Tongue (tissue), 1 donor: ENCODE measurements at regions not wholly inside any gene's neighbourhood (a gene's known extent, or its start where the extent isn't known, plus 50 kb on each side); places are given as distances from the start of the nearest gene placed in this dataset.
A peak's percentile ranks its signal among the peaks of the same experiment; 100 is the strongest.

Source experiments
- DNase-seq: peaks from one replicate; pipeline ENCODE4 v3.0.0-alpha.2; 2015

GRCh38 chr2:66966631-66967030 is 430.5 kb upstream of the ETAA1 start:
- no peak for DNase-seq

- DNase-seq: no peak
Measured at GRCh38 chr2:66968946-66969345, 428.2 kb upstream of the ETAA1 start.

- DNase-seq: no peak
Measured at GRCh38 chr2:66981074-66981473, 416.1 kb upstream of the ETAA1 start.

- DNase-seq: no peak
Measured at GRCh38 chr2:66982766-66983165, 414.4 kb upstream of the ETAA1 start.

GRCh38 chr2:66984864-66985263 is 412.3 kb upstream of the ETAA1 start:
- DNase-seq: no peak

GRCh38 chr2:66985906-66986305 is 411.2 kb upstream of the ETAA1 start:
- DNase-seq: no peak

GRCh38 chr2:66987733-66988132 is 409.4 kb upstream of the ETAA1 start:
- DNase-seq: no peak

- no peak for DNase-seq
Measured at GRCh38 chr2:66994654-66995053, 402.5 kb upstream of the ETAA1 start.

- no peak for DNase-seq
Measured at GRCh38 chr2:66995636-66996035, 401.5 kb upstream of the ETAA1 start.

- DNase-seq: no peak
Measured at GRCh38 chr2:67002618-67003371, 394.3 kb upstream of the ETAA1 start.

- no peak for DNase-seq
Measured at GRCh38 chr2:67006373-67006960, 390.7 kb upstream of the ETAA1 start.

- DNase-seq: peak; percentile 9
Measured at GRCh38 chr2:67008155-67008554, 389.0 kb upstream of the ETAA1 start.

GRCh38 chr2:67012165-67012564 is 385.0 kb upstream of the ETAA1 start:
- DNase-seq: no peak

- no peak for DNase-seq
Measured at GRCh38 chr2:67013821-67014220, 383.3 kb upstream of the ETAA1 start.

GRCh38 chr2:67015681-67016080 is 381.5 kb upstream of the ETAA1 start:
- no peak for DNase-seq

- no peak for DNase-seq
Measured at GRCh38 chr2:67018301-67018700, 378.8 kb upstream of the ETAA1 start.

GRCh38 chr2:67032076-67032475 is 365.1 kb upstream of the ETAA1 start:
- DNase-seq: no peak

GRCh38 chr2:67036444-67036843 is 360.7 kb upstream of the ETAA1 start:
- no peak for DNase-seq

- no peak for DNase-seq
Measured at GRCh38 chr2:67037655-67038054, 359.5 kb upstream of the ETAA1 start.

- DNase-seq: no peak
Measured at GRCh38 chr2:67038195-67038594, 358.9 kb upstream of the ETAA1 start.

- DNase-seq: no peak
Measured at GRCh38 chr2:67039058-67039457, 358.1 kb upstream of the ETAA1 start.

- DNase-seq: no peak
Measured at GRCh38 chr2:67039517-67040103, 357.5 kb upstream of the ETAA1 start.

GRCh38 chr2:67041051-67041450 is 356.1 kb upstream of the ETAA1 start:
- no peak for DNase-seq
